ENCODE measurements at regions not wholly inside any gene's neighbourhood (a gene's known extent, or its start where the extent isn't known, plus 50 kb on each side); places are given as distances from the start of the nearest gene placed in this dataset.

- no peak for TF ChIP-seq CTCF (IDR thresholded peaks at IDR 0.05; ENCODE audit: extremely low read depth in 1 of 2, insufficient read depth in 1 of 2, low read depth in 1 of 2, low read length in 2 of 2)
- TF ChIP-seq POLR2A (IDR thresholded peaks at IDR 0.05; ENCODE audit: low read depth, low read length): no peak
- no peak for TF ChIP-seq MYC (IDR thresholded peaks at IDR 0.05; ENCODE audit: low read depth, low read length)
- no peak for TF ChIP-seq EZH2 (IDR thresholded peaks at IDR 0.05; ENCODE audit: borderline replicate concordance, low read depth, low read length, severe bottlenecking)
- no peak for TF ChIP-seq POLR2AphosphoS5 (IDR thresholded peaks at IDR 0.05; ENCODE audit: insufficient read depth, low read depth, low read length)
- no peak for TF ChIP-seq FOS (IDR thresholded peaks at IDR 0.05; ENCODE audit: borderline replicate concordance, insufficient read depth, low read length)
- TF ChIP-seq GATA2 (IDR thresholded peaks at IDR 0.05; ENCODE audit: insufficient read depth, insufficient read length, low read depth, low read length): no peak
Measured at GRCh38 chr7:131927770-131928423, 371.5 kb upstream of the PODXL start.
